Stimulated activated CD4-positive, alpha-beta T cell treated with anti-CD3 and anti-CD28 coated beads, Interleukin-15, amount 100 ng/mL, for 24 hours (primary cell): ENCODE measurements at regions not wholly inside any gene's neighbourhood (a gene's known extent, or its start where the extent isn't known, plus 50 kb on each side); places are given as distances from the start of the nearest gene placed in this dataset.

Experiments
- DNase-seq: peaks from one replicate; pipeline ENCODE4 v3.0.0-alpha.2; 2020

GRCh38 chr6:84521511-84521910 lies 242.9 kb downstream of the TBX18 start:
- DNase-seq = no peak

- no peak for DNase-seq
Observed at GRCh38 chr6:84517741-84518530, 246.5 kb downstream of the TBX18 start.

DNA sequence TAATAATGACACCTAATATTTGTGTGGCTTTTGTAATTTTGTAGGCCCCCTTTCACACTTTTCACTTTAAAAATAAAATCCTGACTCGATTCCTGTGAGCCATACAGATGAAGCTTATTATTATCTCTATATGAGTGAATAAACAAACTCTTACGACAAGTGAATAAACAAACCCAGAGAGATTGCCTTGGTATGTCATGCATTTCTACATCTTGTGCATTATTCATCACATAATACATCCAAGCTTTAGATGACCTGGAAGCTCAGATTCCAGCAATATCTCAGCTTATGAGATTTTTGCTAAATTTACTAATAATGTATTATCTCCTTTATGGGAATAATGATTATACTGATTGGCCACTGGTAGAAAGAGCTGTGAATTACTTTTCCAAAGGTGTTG lies 248.2 kb downstream of the TBX18 start:
- DNase-seq = no peak

DNA sequence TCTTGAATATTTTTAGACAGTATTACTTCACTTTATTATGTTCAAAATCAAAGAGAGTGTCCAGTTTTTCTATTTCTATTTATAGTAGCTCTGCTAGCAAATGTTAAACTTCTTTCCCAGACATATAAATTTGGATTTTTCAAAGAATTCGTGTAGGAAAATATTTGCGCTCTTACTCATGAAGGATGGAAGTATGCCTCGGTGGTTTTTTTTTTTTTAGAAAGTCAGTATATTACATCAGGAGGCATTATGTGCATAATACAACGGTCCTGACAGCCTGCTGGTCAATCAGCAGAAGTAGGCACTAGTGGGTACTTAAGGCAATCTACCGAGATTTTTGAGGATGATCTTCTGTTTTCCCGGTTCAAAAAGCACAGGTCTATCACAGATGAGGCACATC lies 249.3 kb downstream of the TBX18 start:
- DNase-seq = no peak

DNA sequence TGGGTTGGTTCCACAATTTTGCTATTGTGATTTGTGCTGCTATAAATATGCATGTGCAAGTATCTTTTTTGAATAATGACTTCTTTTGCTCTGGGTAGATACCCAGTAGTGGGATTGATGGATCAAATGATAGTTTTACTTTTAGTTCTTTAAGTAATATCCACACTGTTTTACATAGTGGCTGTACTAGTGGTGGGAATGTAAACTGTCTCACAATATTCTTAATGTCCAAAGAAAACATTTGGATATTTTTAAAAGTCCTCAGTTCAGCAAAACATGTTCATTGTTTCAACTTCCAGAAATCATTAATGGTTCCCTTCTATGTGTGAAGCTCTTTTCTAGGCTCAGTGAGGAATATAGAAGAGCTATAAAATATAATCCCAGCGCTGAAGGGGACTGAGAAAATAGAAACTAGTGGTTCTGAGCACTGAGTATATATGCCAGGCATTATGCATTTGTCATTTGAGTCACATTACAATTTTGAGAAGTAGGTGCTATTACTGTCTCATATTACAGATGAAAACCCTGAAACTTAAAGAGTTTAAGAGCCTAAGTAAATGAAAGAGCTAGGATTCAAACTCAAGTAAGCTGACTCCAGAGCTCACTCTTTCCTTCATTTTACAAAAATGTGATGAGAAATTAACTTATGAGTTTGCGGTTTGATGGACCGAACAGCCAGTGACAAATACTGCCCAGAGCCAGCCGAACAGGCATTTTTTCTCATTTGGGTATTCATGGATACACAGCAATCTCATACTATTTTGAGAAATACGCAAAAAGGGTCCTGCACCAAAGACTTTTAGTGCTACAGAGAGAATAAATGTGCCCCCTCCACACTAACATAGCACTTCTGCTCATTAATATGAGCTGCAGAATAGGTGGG lies 250.1 kb downstream of the TBX18 start:
- no peak for DNase-seq

DNA sequence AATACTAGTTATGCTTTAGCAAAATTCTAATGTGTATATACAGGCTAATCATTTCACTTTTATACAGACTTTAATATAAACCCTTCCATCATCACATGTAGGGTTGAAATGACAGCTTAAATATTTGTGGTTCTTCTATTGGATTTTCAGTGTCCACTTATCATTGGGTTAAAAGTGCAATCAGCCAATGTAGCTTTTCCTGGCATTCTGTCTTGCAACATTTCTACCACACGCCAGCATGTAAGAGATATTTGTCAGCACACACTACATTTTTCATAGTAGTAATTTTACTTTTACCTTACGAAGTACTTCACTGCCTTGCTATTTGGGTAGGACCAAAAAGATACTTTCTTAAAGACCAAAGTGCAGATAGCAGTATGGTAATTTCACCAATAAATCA lies 252.0 kb downstream of the TBX18 start:
- DNase-seq = no peak

- no peak for DNase-seq
Observed at GRCh38 chr6:84511929-84512328, 252.5 kb downstream of the TBX18 start.

DNA sequence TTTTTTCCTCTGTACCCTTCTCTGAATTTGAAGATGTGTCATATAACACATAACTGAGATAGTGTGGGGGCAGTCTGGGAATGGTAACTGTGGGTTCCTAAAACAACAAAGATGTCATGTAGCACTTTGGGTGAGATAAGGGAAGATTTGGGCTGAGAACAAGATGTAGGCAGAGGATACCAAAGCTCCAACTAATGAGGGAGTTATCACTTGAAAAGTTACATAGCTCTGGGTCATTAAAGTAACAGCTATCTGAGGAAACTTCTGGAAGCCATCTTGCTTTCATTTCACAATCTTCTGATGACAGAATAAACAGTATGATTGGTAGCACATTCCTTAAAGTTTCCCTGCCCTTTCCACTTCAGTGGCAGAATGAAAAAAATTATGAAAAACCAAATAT lies 255.4 kb downstream of the TBX18 start:
- DNase-seq = no peak

DNA sequence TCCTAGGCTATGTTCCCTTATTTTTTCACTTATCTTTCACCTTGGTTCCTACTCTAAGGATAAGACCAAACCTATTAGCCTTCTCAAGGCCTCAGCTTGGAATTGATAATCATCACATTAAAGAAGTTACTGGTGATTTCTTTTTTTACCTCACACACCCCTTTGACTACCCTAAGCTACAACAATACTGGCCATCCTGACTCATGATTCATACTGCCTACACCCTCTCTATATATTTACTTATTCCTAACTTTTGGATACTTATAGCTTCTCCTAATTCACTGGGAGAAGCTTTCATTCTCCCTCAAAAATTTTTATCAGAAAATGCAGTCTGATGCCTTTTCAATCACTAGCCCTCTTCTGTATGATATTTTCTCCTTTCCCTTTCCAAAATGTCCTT lies 256.1 kb downstream of the TBX18 start:
- no peak for DNase-seq

GRCh38 chr6:84504025-84504424 lies 260.4 kb downstream of the TBX18 start:
- DNase-seq = no peak

GRCh38 chr6:84501315-84501714 lies 263.1 kb downstream of the TBX18 start:
- no peak for DNase-seq

DNA sequence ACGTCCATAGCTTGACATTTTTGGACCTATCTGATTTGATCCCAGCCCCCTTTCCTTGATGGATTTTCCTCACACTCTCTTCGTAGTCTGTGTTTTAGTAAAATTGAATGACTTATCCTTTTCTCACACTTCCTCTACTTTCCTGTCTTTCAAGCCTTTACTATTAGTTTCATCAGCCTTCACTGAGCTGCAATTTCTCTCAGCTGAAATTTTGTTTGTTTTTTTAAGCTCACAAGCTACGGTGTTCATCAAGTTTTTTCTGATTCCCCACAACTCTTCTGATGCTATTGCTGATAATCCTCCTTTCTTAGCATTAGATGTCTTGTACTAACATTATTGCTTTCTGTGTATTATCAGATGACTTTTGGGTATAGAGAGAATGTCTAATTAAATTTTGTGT lies 263.7 kb downstream of the TBX18 start:
- DNase-seq = no peak

- no peak for DNase-seq
Observed at GRCh38 chr6:84498905-84499304, 265.5 kb downstream of the TBX18 start.

GRCh38 chr6:84492241-84493165 lies 265.1 kb upstream of the CEP162 start:
- DNase-seq = no peak

DNA sequence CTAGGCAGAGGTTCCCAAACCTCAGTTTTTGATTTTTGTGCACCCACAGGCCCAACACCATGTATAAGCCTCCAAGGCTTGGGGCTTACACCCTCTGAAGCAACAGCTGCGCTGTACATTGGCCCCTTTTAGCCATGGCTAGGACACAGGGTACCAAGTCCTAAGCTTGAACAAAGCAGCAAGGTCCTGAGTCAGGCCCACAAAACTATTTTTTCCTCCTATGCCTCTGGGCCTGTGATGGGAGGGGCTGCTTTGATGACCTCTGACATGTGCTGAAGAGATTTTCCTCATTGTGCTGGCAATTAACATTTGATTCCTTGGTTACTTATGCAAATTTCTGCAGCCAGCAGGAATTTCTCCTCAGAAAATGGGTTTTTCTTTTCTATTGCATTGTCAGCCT lies 262.2 kb upstream of the CEP162 start:
- DNase-seq = no peak

DNA sequence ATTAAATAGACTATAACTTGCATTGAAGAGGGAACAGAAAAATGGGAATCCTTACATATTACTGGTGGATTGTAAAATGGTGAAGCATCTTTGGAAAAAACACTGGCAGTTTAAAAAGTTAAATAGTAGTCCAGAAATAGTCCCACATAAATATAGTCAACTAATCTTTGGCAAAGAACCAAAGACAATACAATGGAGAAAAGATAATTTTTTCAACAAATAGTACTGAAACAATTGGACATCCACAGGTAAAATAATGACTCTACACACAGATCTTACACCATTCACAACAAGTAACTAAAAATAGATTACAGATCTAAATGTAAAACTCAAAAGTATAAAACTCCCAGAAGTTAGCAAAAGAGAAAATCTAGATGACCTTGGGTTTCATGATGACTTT lies 259.1 kb upstream of the CEP162 start:
- DNase-seq = no peak

DNA sequence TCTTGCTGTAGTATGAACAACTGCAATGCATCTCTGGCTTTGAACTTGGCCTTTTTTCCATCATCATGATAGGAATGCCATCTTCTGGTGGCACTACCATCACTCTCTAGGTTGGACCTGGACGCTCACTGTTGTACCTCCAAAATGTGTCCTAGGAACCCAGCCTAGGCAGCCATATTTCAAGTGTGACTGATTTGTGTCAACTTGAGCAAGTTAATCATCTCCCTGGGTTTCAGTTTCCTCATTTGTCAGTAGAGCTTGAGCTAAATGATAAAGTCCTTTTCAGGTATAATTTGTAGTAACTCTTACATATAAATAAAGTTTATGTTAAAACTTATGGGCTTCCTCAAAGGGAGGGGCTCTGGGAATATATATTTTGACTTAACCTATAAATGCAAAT lies 241.7 kb upstream of the CEP162 start:
- DNase-seq = no peak

DNA sequence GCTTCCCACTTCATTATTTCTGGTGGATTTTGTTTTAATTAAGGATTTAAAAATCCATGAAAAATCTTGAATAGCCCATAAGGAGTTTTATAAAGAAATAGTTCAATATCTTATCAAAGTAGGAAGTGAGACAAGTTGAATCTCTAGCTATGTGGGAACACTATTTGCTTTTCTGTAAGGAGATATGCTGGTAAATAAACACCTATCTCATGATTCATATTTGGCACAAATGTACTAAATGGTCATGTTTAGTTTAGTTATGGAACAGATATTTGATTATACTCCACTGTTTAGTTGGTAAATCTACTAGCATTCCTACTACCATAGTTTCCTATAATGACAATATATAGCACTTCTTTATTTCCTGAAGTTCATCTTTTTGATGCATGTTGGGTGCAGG lies 239.9 kb upstream of the CEP162 start:
- DNase-seq = no peak

DNA sequence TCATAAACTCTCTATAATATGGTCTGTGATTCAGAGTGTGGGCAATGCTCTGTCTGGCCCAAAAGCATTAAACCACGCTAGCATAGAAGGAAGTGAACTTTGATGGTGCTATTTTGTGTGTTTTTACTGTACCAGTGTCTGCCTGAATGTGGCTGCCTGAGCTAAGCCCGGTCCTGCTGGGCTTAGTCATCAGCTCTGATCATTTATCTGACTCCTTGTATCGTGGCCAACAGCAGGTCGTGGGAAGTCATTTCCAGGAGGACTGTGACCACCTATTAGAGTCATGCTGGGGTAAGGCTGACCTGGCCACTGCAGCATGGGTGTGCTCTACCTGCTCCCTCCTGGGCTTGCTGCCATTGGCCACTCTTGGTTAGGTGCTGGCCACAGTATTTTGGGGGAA lies 239.1 kb upstream of the CEP162 start:
- DNase-seq = no peak

DNA sequence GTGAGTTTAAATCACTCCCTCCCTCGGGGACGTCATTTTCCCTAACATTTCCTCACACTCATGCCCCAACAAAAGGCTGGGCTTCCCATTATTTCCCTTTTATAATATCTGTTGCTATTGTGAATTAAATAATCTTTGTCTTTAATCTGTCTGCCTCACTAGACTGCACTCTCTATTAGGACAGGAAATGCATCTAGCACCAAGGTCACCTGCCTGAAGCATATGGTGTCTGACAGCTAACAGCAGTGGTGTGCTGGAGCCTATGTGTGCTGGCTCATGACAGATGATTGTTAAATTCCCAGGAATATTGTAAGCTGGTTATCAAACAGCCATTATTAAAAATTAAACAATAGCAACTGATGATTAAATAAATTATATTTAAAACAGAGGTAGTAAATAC lies 237.0 kb upstream of the CEP162 start:
- DNase-seq = no peak

DNA sequence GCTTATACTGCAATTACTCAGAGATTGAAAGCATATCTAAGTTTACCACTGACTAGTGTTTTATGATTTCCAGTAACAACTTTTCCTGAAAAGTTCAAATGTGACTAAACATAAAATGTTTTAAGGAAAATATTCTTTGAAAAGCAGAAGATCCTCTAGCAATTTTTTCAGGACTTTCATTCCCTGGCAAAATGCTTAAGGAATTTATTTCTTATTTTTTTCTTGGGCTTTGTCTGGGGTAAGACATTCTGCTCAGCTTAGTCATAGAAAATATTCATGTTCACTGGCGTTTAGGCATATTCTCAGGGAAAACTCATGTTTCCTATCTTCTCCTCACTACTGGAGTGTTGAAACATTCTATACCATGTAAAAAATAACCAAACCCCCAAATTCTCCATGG lies 235.3 kb upstream of the CEP162 start:
- DNase-seq = no peak

DNA sequence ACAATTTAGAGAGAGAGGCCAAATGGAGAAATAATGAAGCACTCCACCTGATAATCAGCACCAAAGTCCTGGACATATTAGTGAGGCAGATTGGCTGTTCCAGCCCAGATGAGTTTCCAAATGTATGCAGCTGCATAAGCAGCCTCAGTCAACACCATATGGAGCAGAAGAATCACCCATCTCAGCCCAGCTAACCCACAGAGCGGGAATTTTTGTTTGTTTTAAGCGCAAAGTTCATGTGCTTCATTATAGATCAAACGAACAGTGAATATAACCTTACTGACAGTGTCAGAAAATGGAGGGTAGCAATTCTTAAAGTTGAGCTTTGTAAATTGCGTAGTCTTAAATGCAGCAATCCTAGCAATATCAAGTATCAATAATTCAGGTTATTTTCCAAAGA lies 234.0 kb upstream of the CEP162 start:
- no peak for DNase-seq

- DNase-seq = no peak
Observed at GRCh38 chr6:84460491-84460890, 233.0 kb upstream of the CEP162 start.
